ENCODE measurements at regions not wholly inside any gene's neighbourhood (a gene's known extent, or its start where the extent isn't known, plus 50 kb on each side); places are given as distances from the start of the nearest gene placed in this dataset.

DNA sequence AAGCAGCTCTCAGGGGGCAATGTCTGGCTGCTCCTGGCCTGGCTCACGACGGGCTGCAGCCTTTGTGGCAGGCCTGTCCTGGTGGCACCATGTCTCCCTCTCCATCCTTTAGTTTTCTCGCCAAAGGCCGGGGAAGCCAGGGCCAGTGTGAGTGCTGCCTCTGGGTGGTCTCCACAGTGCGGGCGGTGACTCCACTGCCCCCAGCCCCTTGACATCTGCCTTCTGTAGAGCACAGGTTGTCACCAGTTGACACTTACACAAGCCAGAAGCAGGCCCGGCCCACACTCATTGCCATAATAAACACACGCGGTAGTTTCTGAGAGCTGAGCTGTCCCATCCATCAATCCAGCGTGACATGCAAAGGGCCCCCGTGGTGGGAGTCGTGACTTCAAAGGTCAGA lies 219.5 kb downstream of the TFAP2C start:
- ChIA-PET POLR2A (no interaction called here), CTCF (no interaction called here)
- no peak for TF ChIP-seq L3MBTL2 (conservative IDR thresholded peaks at IDR 0.05)
- no peak for TF ChIP-seq FOXA1 (IDR thresholded peaks at IDR 0.05)
- no peak for TF ChIP-seq ZNF384 (IDR thresholded peaks at IDR 0.05)
- TF ChIP-seq NFRKB (IDR thresholded peaks at IDR 0.05): no peak
- no peak for TF ChIP-seq BHLHE40 (IDR thresholded peaks at IDR 0.05; ENCODE audit: borderline replicate concordance)
- no peak for TF ChIP-seq TARDBP (IDR thresholded peaks at IDR 0.05)
- TF ChIP-seq LEF1 (IDR thresholded peaks at IDR 0.05; ENCODE audit: borderline replicate concordance): no peak
- TF ChIP-seq ELF4 (IDR thresholded peaks at IDR 0.05): no peak
- TF ChIP-seq, protein P1, sequence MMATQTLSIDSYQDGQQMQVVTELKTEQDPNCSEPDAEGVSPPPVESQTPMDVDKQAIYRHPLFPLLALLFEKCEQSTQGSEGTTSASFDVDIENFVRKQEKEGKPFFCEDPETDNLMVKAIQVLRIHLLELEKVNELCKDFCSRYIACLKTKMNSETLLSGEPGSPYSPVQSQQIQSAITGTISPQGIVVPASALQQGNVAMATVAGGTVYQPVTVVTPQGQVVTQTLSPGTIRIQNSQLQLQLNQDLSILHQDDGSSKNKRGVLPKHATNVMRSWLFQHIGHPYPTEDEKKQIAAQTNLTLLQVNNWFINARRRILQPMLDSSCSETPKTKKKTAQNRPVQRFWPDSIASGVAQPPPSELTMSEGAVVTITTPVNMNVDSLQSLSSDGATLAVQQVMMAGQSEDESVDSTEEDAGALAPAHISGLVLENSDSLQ (IDR thresholded peaks at IDR 0.05): no peak
- TF ChIP-seq SP1 (IDR thresholded peaks at IDR 0.05): no peak
- no peak for TF ChIP-seq CTBP1 (IDR thresholded peaks at IDR 0.05; ENCODE audit: borderline replicate concordance)
- no peak for TF ChIP-seq HDGF (IDR thresholded peaks at IDR 0.05; ENCODE audit: borderline replicate concordance)
- TF ChIP-seq ARNT (IDR thresholded peaks at IDR 0.05): no peak
- no peak for TF ChIP-seq FOXM1 (IDR thresholded peaks at IDR 0.05; ENCODE audit: borderline replicate concordance)
- no peak for TF ChIP-seq SUZ12 (IDR thresholded peaks at IDR 0.05)
- TF ChIP-seq FOXK2 (IDR thresholded peaks at IDR 0.05): no peak
- no peak for DNase-seq (ENCODE audit: extremely low spot score)

GRCh38 chr20:56851552-56851951 lies 222.4 kb downstream of the TFAP2C start:
- no peak for TF ChIP-seq SUZ12 (IDR thresholded peaks at IDR 0.05)
- TF ChIP-seq CTBP1 (IDR thresholded peaks at IDR 0.05; ENCODE audit: borderline replicate concordance): no peak
- TF ChIP-seq ARNT (IDR thresholded peaks at IDR 0.05): no peak
- POLR2A ChIA-PET: no interaction called here
- CTCF ChIA-PET: no interaction called here
- no peak for DNase-seq (ENCODE audit: extremely low spot score)

DNA sequence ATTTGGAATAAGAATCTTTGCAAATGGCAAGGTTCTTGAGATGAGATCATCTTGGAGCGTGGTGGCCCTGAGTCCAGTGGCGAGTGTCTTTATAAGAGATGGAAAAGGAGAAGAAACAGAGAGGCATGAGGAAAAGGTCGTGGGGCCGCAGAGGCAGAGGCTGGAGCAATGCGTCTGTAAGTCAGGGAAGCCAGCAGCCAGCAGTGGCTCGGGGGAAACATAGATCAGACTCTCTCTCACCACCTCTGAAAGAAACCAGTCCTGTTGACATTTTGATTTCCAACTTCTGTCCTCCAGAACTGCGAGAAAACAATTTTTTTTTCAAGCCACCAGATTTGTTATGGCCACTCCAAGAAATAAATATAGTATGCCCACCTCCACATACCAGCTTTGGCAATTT lies 226.6 kb downstream of the TFAP2C start:
- DNase-seq (ENCODE audit: extremely low spot score): no peak
- TF ChIP-seq L3MBTL2 (conservative IDR thresholded peaks at IDR 0.05) (no peak), FOXA1 (IDR thresholded peaks at IDR 0.05) (no peak), SUZ12 (IDR thresholded peaks at IDR 0.05) (no peak), HDGF (IDR thresholded peaks at IDR 0.05; ENCODE audit: borderline replicate concordance) (no peak), ELF4 (IDR thresholded peaks at IDR 0.05) (no peak), LEF1 (IDR thresholded peaks at IDR 0.05; ENCODE audit: borderline replicate concordance) (no peak), BHLHE40 (IDR thresholded peaks at IDR 0.05; ENCODE audit: borderline replicate concordance) (no peak), TARDBP (IDR thresholded peaks at IDR 0.05) (no peak), FOXK2 (IDR thresholded peaks at IDR 0.05) (no peak), ZNF384 (IDR thresholded peaks at IDR 0.05) (no peak), SP1 (IDR thresholded peaks at IDR 0.05) (no peak), NFRKB (IDR thresholded peaks at IDR 0.05) (no peak), CTBP1 (IDR thresholded peaks at IDR 0.05; ENCODE audit: borderline replicate concordance) (no peak), ARNT (IDR thresholded peaks at IDR 0.05) (no peak)
- TF ChIP-seq, protein P1 (IDR thresholded peaks at IDR 0.05): no peak
- ChIA-PET CTCF (no interaction called here), POLR2A (no interaction called here)

DNA sequence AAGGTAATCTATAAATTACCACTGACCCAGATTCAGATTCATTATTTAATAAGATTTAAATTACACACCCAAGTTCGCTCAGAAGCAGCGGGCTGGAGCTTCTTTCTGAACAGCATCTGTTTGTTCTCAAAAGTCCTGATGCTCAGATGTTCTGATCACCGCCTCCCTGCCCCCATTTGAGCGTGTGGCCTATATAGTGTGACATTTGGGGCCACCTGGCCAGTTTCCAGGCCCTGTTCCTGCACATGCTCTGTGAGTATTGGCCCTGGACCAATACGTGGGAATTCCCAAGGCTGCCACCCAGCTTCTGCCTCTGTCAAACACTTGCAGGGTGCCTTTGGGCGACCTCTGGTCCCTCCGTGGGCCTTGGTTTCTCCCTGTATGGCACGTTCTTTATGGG lies 228.8 kb downstream of the TFAP2C start:
- no peak for DNase-seq (ENCODE audit: extremely low spot score)
- CTCF ChIA-PET: no interaction called here

GRCh38 chr20:56859039-56859800 lies 230.1 kb downstream of the TFAP2C start:
- TF ChIP-seq NFRKB (IDR thresholded peaks at IDR 0.05): no peak
- no peak for TF ChIP-seq BHLHE40 (IDR thresholded peaks at IDR 0.05; ENCODE audit: borderline replicate concordance)
- no peak for TF ChIP-seq ELF4 (IDR thresholded peaks at IDR 0.05)
- TF ChIP-seq, protein P1 (IDR thresholded peaks at IDR 0.05): no peak
- TF ChIP-seq ZNF384 (IDR thresholded peaks at IDR 0.05): no peak
- no peak for TF ChIP-seq LEF1 (IDR thresholded peaks at IDR 0.05; ENCODE audit: borderline replicate concordance)
- no peak for TF ChIP-seq CTBP1 (IDR thresholded peaks at IDR 0.05; ENCODE audit: borderline replicate concordance)
- no peak for TF ChIP-seq ARNT (IDR thresholded peaks at IDR 0.05)
- no peak for TF ChIP-seq FOXK2 (IDR thresholded peaks at IDR 0.05)
- TF ChIP-seq L3MBTL2 (conservative IDR thresholded peaks at IDR 0.05): no peak
- no peak for TF ChIP-seq HDGF (IDR thresholded peaks at IDR 0.05; ENCODE audit: borderline replicate concordance)
- no peak for TF ChIP-seq SP1 (IDR thresholded peaks at IDR 0.05)
- no peak for TF ChIP-seq TARDBP (IDR thresholded peaks at IDR 0.05)
- TF ChIP-seq SUZ12 (IDR thresholded peaks at IDR 0.05): no peak
- no peak for TF ChIP-seq FOXA1 (IDR thresholded peaks at IDR 0.05)
- no peak for TF ChIP-seq FOXM1 (IDR thresholded peaks at IDR 0.05; ENCODE audit: borderline replicate concordance)
- DNase-seq (ENCODE audit: extremely low spot score): no peak
- CTCF ChIA-PET: no interaction called here
- POLR2A ChIA-PET: no interaction called here

More for the DNA sequence above, 228.8 kb downstream of the TFAP2C start:
- no peak for TF ChIP-seq ZNF384 (IDR thresholded peaks at IDR 0.05)
- TF ChIP-seq TARDBP (IDR thresholded peaks at IDR 0.05): no peak
- TF ChIP-seq SP1 (IDR thresholded peaks at IDR 0.05): no peak
- no peak for TF ChIP-seq FOXM1 (IDR thresholded peaks at IDR 0.05; ENCODE audit: borderline replicate concordance)
- no peak for TF ChIP-seq ARNT (IDR thresholded peaks at IDR 0.05)
- no peak for TF ChIP-seq L3MBTL2 (conservative IDR thresholded peaks at IDR 0.05)
- no peak for TF ChIP-seq CTBP1 (IDR thresholded peaks at IDR 0.05; ENCODE audit: borderline replicate concordance)
- no peak for TF ChIP-seq FOXK2 (IDR thresholded peaks at IDR 0.05)
- no peak for TF ChIP-seq SUZ12 (IDR thresholded peaks at IDR 0.05)
- TF ChIP-seq BHLHE40 (IDR thresholded peaks at IDR 0.05; ENCODE audit: borderline replicate concordance): no peak
- TF ChIP-seq, protein P1 (IDR thresholded peaks at IDR 0.05): no peak
- TF ChIP-seq LEF1 (IDR thresholded peaks at IDR 0.05; ENCODE audit: borderline replicate concordance): no peak
- no peak for TF ChIP-seq HDGF (IDR thresholded peaks at IDR 0.05; ENCODE audit: borderline replicate concordance)
- no peak for TF ChIP-seq FOXA1 (IDR thresholded peaks at IDR 0.05)
- TF ChIP-seq NFRKB (IDR thresholded peaks at IDR 0.05): no peak
- POLR2A ChIA-PET: no interaction called here

Measured in HEK293T (cell line).